HG03097 (cell line): ENCODE measurements at regions not wholly inside any gene's neighbourhood (a gene's known extent, or its start where the extent isn't known, plus 50 kb on each side); places are given as distances from the start of the nearest gene placed in this dataset.

Experiments used
- ATAC-seq: cut with Tn5 transposase; IDR thresholded peaks from one replicate; pipeline ENCODE4 v1.9.1; 2021; ENCODE audit not compliant: unreplicated experiment, low FRiP score

GRCh38 chr9:86546712-86547111 is 192.5 kb upstream of the TUT7 start:
- no peak for ATAC-seq

- ATAC-seq = no peak
Observed at GRCh38 chr9:86545090-86545489, 190.9 kb upstream of the TUT7 start.

- no peak for ATAC-seq
Observed at GRCh38 chr9:86541014-86541570, 186.9 kb upstream of the TUT7 start.

GRCh38 chr9:86535406-86535915 is 181.3 kb upstream of the TUT7 start:
- ATAC-seq = no peak

- no peak for ATAC-seq
Observed at GRCh38 chr9:86534572-86535258, 180.5 kb upstream of the TUT7 start.

- ATAC-seq = no peak
Observed at GRCh38 chr9:86531971-86532640, 177.9 kb upstream of the TUT7 start.

- no peak for ATAC-seq
Observed at GRCh38 chr9:86531273-86531970, 177.2 kb upstream of the TUT7 start.

GRCh38 chr9:86529496-86530275 is 175.5 kb upstream of the TUT7 start:
- ATAC-seq = no peak

- ATAC-seq = no peak
Observed at GRCh38 chr9:86526021-86526420, 171.8 kb upstream of the TUT7 start.

GRCh38 chr9:86525182-86525581 is 171.0 kb upstream of the TUT7 start:
- no peak for ATAC-seq

GRCh38 chr9:86521977-86522376 is 167.8 kb upstream of the TUT7 start:
- ATAC-seq = no peak

GRCh38 chr9:86521322-86521721 is 167.1 kb upstream of the TUT7 start:
- ATAC-seq = no peak

GRCh38 chr9:86519066-86519615 is 164.9 kb upstream of the TUT7 start:
- no peak for ATAC-seq

- ATAC-seq = no peak
Observed at GRCh38 chr9:86517475-86517874, 163.3 kb upstream of the TUT7 start.

GRCh38 chr9:86516564-86516963 is 162.4 kb upstream of the TUT7 start:
- no peak for ATAC-seq

GRCh38 chr9:86515221-86515620 is 161.0 kb upstream of the TUT7 start:
- ATAC-seq = no peak

GRCh38 chr9:86513429-86513828 is 159.2 kb upstream of the TUT7 start:
- no peak for ATAC-seq

- no peak for ATAC-seq
Observed at GRCh38 chr9:86512929-86513328, 158.7 kb upstream of the TUT7 start.

GRCh38 chr9:86511614-86512360 is 157.6 kb upstream of the TUT7 start:
- ATAC-seq = no peak
